ENCODE measurements at regions not wholly inside any gene's neighbourhood (a gene's known extent, or its start where the extent isn't known, plus 50 kb on each side); places are given as distances from the start of the nearest gene placed in this dataset.

DNA sequence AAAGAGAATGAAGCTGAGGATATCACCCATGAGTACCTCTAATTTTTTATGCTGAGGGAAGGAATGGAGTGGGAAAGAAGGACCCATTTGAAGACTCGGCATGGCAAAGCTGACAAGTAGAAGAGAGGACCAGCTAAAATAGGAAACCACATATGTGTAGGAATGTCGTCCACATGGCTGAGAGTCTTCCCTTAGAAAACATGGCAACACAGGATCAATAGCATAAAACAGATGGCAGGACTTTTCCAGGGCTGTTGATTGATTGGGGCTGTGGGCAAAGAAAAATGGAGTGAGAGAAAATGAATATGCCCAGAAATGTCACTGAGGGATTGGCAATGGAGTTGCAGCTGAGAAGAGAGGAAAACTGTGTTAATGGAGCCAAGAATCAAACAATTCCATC is 76.2 kb upstream of the PRICKLE2 start:
- Mint-ChIP-seq H3K9me3 (ENCODE audit: low read depth) (peaks cover 9% of the 10 kb centered on the region), H3K36me3 (ENCODE audit: insufficient read depth) (peaks cover 7% of the 10 kb centered on the region), H3K27me3 (no peaks in the 10 kb centered on the region), H3K4me3 (ENCODE audit: low read depth) (no peak overlapping the region), H3K27ac (no peak overlapping the region), H3K4me1 (ENCODE audit: low read depth) (no peaks in the 10 kb centered on the region)
- no peak for DNase-seq (ENCODE audit: low spot score, unreplicated experiment)
- TF ChIP-seq, protein P1, sequence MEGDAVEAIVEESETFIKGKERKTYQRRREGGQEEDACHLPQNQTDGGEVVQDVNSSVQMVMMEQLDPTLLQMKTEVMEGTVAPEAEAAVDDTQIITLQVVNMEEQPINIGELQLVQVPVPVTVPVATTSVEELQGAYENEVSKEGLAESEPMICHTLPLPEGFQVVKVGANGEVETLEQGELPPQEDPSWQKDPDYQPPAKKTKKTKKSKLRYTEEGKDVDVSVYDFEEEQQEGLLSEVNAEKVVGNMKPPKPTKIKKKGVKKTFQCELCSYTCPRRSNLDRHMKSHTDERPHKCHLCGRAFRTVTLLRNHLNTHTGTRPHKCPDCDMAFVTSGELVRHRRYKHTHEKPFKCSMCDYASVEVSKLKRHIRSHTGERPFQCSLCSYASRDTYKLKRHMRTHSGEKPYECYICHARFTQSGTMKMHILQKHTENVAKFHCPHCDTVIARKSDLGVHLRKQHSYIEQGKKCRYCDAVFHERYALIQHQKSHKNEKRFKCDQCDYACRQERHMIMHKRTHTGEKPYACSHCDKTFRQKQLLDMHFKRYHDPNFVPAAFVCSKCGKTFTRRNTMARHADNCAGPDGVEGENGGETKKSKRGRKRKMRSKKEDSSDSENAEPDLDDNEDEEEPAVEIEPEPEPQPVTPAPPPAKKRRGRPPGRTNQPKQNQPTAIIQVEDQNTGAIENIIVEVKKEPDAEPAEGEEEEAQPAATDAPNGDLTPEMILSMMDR (IDR thresholded peaks at IDR 0.05; ENCODE audit: unreplicated experiment), result no peak

DNA sequence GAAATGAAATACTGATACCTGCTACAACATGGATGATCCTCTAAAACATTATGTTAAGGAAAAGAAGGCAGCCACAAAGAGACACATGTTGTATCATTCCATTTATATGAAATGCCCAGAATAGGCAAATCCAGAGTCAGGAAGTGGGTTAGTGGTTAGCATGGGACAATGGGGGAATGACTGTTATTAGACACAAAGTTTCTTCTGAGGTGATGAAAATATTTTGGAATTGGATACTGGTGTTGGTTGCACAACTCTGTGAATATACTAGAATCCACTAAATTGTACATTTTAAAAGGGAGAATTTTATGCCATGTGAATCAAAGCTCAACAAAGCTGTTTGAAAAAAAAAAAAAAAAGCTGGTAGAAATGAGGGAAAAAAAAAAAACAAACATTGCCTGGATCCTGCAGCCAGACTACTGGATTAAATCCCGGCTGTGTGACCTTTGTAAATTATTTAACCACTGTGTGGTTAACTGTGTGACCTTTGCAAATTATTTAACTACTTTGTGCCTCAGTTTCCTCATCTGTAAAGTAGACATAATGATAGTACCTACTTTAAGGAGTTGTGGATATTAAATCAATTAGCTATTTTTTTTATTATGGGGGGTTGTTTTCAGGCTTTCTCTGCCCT is 75.6 kb upstream of the PRICKLE2 start:
- peaks cover 9% of the 10 kb centered on the region for H3K9me3 Mint-ChIP-seq (ENCODE audit: low read depth)
- no peaks in the 10 kb centered on the region for H3K27me3 Mint-ChIP-seq
- no peak for DNase-seq (ENCODE audit: low spot score, unreplicated experiment)

DNA sequence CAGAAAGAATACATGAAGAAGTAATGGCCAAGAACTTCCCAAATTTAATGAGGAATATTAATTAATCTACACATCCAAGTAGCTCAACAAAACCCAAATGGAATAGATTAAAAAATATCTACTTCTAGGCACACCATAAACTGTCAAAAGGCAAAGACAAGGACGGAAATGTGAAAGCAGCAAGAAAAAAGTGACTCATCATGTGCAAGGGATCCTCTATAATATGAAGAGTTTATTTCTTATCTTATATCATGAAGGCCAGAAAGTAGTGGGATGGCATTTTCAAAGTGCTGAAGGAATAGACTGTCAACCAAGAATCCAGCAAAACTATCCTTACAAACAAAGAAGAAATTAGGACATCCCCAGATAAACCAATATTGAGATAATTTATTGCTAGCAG is 73.9 kb upstream of the PRICKLE2 start:
- TF ChIP-seq, protein P1 (IDR thresholded peaks at IDR 0.05; ENCODE audit: unreplicated experiment), result no peak
- H3K9me3 Mint-ChIP-seq (ENCODE audit: low read depth), result peaks cover 9% of the 10 kb centered on the region
- no peak overlapping the region for H3K27ac Mint-ChIP-seq
- H3K27me3 Mint-ChIP-seq, result no peaks in the 10 kb centered on the region
- peaks cover 7% of the 10 kb centered on the region for H3K36me3 Mint-ChIP-seq (ENCODE audit: insufficient read depth)
- no peak overlapping the region for H3K4me3 Mint-ChIP-seq (ENCODE audit: low read depth)
- no peak for DNase-seq (ENCODE audit: low spot score, unreplicated experiment)
- no peaks in the 10 kb centered on the region for H3K4me1 Mint-ChIP-seq (ENCODE audit: low read depth)

More for the DNA sequence above, 75.6 kb upstream of the PRICKLE2 start:
- Mint-ChIP-seq H3K27ac (no peak overlapping the region), H3K4me3 (ENCODE audit: low read depth) (no peak overlapping the region), H3K4me1 (ENCODE audit: low read depth) (no peaks in the 10 kb centered on the region), H3K36me3 (ENCODE audit: insufficient read depth) (peaks cover 7% of the 10 kb centered on the region)
- TF ChIP-seq, protein P1 (IDR thresholded peaks at IDR 0.05; ENCODE audit: unreplicated experiment), result no peak

DNA sequence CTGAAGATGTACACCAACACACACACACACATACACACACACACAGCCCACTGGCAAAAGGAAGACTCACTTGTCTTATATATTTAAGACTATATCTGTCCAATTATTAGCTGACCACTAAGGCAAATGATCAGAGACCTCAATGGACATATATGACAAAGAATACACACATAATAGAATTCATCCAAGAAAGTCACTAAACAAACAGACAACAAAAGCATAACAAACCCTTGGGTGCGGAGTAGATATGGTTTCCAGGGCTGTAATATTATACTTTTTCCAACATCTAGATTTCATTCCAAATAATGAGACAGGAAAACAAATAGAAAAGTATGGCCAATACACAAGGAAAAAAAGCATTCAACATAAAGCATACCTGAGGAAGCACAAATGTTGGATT is 72.3 kb upstream of the PRICKLE2 start:
- Mint-ChIP-seq H3K4me3 (ENCODE audit: low read depth) (no peak overlapping the region), H3K27ac (no peak overlapping the region), H3K9me3 (ENCODE audit: low read depth) (peaks cover 9% of the 10 kb centered on the region), H3K27me3 (no peaks in the 10 kb centered on the region), H3K36me3 (ENCODE audit: insufficient read depth) (peaks cover 7% of the 10 kb centered on the region), H3K4me1 (ENCODE audit: low read depth) (no peaks in the 10 kb centered on the region)
- TF ChIP-seq, protein P1 (IDR thresholded peaks at IDR 0.05; ENCODE audit: unreplicated experiment), result no peak
- no peak for DNase-seq (ENCODE audit: low spot score, unreplicated experiment)

DNA sequence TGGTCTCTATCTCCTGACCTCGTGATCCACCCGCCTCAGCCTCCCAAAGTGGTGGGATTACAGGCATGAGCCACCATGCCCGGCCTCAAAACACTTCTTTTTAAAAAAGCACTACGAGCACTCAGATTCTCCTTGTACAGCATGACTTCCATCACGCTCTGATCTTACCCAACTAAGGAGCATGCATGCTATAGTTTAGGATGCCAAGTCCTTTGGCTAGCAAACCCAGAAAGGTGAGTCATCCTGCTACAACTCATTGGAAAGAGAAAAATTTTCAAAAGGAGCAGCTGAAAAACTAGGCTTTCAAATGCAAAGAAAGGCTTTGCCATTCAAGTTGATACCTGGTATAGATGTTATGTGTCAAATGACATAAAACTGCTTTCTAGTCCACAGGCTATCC is 70.3 kb upstream of the PRICKLE2 start:
- Mint-ChIP-seq H3K9me3 (ENCODE audit: low read depth) (peaks cover 9% of the 10 kb centered on the region), H3K36me3 (ENCODE audit: insufficient read depth) (peaks cover 7% of the 10 kb centered on the region), H3K27ac (no peak overlapping the region), H3K27me3 (no peaks in the 10 kb centered on the region), H3K4me3 (ENCODE audit: low read depth) (no peak overlapping the region), H3K4me1 (ENCODE audit: low read depth) (peaks cover 2% of the 10 kb centered on the region)
- DNase-seq (ENCODE audit: low spot score, unreplicated experiment), result no peak
- TF ChIP-seq, protein P1 (IDR thresholded peaks at IDR 0.05; ENCODE audit: unreplicated experiment), result no peak

All from progenitor cell of endocrine pancreas (in vitro differentiated cells).